Sigmoid colon (tissue), 4 donors: ENCODE measurements at regions not wholly inside any gene's neighbourhood (a gene's known extent, or its start where the extent isn't known, plus 50 kb on each side); places are given as distances from the start of the nearest gene placed in this dataset.

Source experiments
- POLR2A ChIP-seq, 2 donors: fragments of 450-650 bp; IDR thresholded peaks; one replicate each; pipeline ENCODE4 v1.6.1; 2016; ENCODE audit warnings: antibody characterized with exemption in 2 of 2, mild to moderate bottlenecking in 2 of 2, moderate library complexity in 2 of 2
- POLR2AphosphoS5 ChIP-seq, 4 donors: sonication (generic); formaldehyde crosslinking; IDR thresholded peaks; one replicate each; pipeline ENCODE4 v1.6.1; 2017; ENCODE audit warnings: antibody characterized with exemption in 4 of 4
- TF ChIP-seq, protein P1 (sequence below), 4 experiments: fragments of 450-650 bp in 3 of 4; fragments of 200-600 bp in 1 of 4; IDR thresholded peaks; one replicate each; pipeline ENCODE4 v1.5.1; 2016 to 2019; ENCODE audit warnings: antibody characterized with exemption in 4 of 4, mild to moderate bottlenecking in 3 of 4, moderate library complexity in 2 of 4

GRCh38 chr2:234682492-234683228 is 185.8 kb upstream of the ARL4C start:
- TF ChIP-seq, protein P1, sequence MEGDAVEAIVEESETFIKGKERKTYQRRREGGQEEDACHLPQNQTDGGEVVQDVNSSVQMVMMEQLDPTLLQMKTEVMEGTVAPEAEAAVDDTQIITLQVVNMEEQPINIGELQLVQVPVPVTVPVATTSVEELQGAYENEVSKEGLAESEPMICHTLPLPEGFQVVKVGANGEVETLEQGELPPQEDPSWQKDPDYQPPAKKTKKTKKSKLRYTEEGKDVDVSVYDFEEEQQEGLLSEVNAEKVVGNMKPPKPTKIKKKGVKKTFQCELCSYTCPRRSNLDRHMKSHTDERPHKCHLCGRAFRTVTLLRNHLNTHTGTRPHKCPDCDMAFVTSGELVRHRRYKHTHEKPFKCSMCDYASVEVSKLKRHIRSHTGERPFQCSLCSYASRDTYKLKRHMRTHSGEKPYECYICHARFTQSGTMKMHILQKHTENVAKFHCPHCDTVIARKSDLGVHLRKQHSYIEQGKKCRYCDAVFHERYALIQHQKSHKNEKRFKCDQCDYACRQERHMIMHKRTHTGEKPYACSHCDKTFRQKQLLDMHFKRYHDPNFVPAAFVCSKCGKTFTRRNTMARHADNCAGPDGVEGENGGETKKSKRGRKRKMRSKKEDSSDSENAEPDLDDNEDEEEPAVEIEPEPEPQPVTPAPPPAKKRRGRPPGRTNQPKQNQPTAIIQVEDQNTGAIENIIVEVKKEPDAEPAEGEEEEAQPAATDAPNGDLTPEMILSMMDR (IDR thresholded peaks at IDR 0.05): no peak
- no peak for TF ChIP-seq POLR2A (IDR thresholded peaks at IDR 0.05)
- TF ChIP-seq POLR2AphosphoS5 (IDR thresholded peaks at IDR 0.05): no peak
